HepG2 (cell line): ENCODE measurements at regions not wholly inside any gene's neighbourhood (a gene's known extent, or its start where the extent isn't known, plus 50 kb on each side); places are given as distances from the start of the nearest gene placed in this dataset.

ENCODE experiments used
- ATF7 ChIP-seq, 2 experiments: fragments of 450-650 bp in 1 of 2; sonication (generic) in 1 of 2; formaldehyde crosslinking in 1 of 2; IDR thresholded peaks; 2 replicates each; pipeline versions ENCODE4 v1.4.0 to v1.6.1; 2016 to 2020; ENCODE audit warnings: antibody characterized with exemption in 1 of 2, mild to moderate bottlenecking in 1 of 2, missing genetic modification reagents in 1 of 2
- IKZF4 ChIP-seq: sonication (generic); formaldehyde crosslinking; IDR thresholded peaks from 2 replicates; pipeline ENCODE4 v1.5.1; 2020; ENCODE audit warnings: borderline replicate concordance, mild to moderate bottlenecking, low read depth, missing genetic modification reagents; ENCODE audit errors: not compliant biosample characterization
- JDP2 ChIP-seq: sonication (generic); formaldehyde crosslinking; IDR thresholded peaks from 2 replicates; pipeline ENCODE4 v1.8.1; 2022; ENCODE audit warnings: missing genetic modification reagents, borderline replicate concordance
- KDM2A ChIP-seq: sonication (generic); formaldehyde crosslinking; IDR thresholded peaks from 2 replicates; pipeline ENCODE4 v1.4.0; 2020; ENCODE audit warnings: low read depth, missing genetic modification reagents, borderline replicate concordance
- MTA3 ChIP-seq: sonication (generic); formaldehyde crosslinking; IDR thresholded peaks from 2 replicates; pipeline ENCODE4 v1.4.0; 2020; ENCODE audit warnings: missing genetic modification reagents
- NR2F6 ChIP-seq, 2 experiments: IDR thresholded peaks; 2 replicates each; pipeline ENCODE4 v1.6.1; 2016; ENCODE audit warnings: antibody characterized with exemption in 1 of 2, mild to moderate bottlenecking in 1 of 2
- SNAI1 ChIP-seq: sonication (generic); formaldehyde crosslinking; IDR thresholded peaks from 2 replicates; pipeline ENCODE4 v1.5.0; 2020; ENCODE audit warnings: mild to moderate bottlenecking, missing genetic modification reagents, borderline replicate concordance
- SRF ChIP-seq: IDR thresholded peaks from 2 replicates; pipeline ENCODE4 v1.6.1; 2011; ENCODE audit warnings: mild to moderate bottlenecking, low read depth, low read length, moderate library complexity
- ZBTB2 ChIP-seq: sonication (generic); formaldehyde crosslinking; IDR thresholded peaks from 2 replicates; pipeline ENCODE4 v1.8.0; 2022; ENCODE audit warnings: low read depth, missing genetic modification reagents
- ZNF136 ChIP-seq: sonication (generic); formaldehyde crosslinking; IDR thresholded peaks from 2 replicates; pipeline ENCODE4 v1.8.1; 2022; ENCODE audit warnings: low read depth, mild to moderate bottlenecking, moderate library complexity, missing genetic modification reagents
- ZNF343 ChIP-seq: sonication (generic); formaldehyde crosslinking; IDR thresholded peaks from 2 replicates; pipeline ENCODE4 v1.4.0; 2020; ENCODE audit warnings: mild to moderate bottlenecking, missing genetic modification reagents
- ZNF431 ChIP-seq: sonication (generic); formaldehyde crosslinking; IDR thresholded peaks from 2 replicates; pipeline ENCODE4 v1.9.0; 2022; ENCODE audit warnings: missing genetic modification reagents, low read depth, mild to moderate bottlenecking, borderline replicate concordance
- ZNF777 ChIP-seq: sonication (generic); formaldehyde crosslinking; IDR thresholded peaks from 2 replicates; pipeline ENCODE4 v1.4.0; 2020; ENCODE audit warnings: missing genetic modification reagents
- ZNF790 ChIP-seq: sonication (generic); formaldehyde crosslinking; IDR thresholded peaks from 2 replicates; pipeline ENCODE4 v1.8.0; 2022; ENCODE audit warnings: missing genetic modification reagents, mild to moderate bottlenecking, borderline replicate concordance
- ZSCAN9 ChIP-seq: IDR thresholded peaks from 2 replicates; pipeline ENCODE4 v1.6.1; 2016; ENCODE audit warnings: borderline replicate concordance
- TF ChIP-seq, protein P1 (sequence below): sonication (generic); formaldehyde crosslinking; IDR thresholded peaks from 2 replicates; pipeline ENCODE4 v1.5.1; 2020; ENCODE audit warnings: mild to moderate bottlenecking, missing genetic modification reagents
- TF ChIP-seq, protein P2 (sequence below): IDR thresholded peaks from 2 replicates; pipeline ENCODE4 v1.6.1; 2016; ENCODE audit warnings: low read depth, borderline replicate concordance
- TF ChIP-seq, protein P3 (sequence below): sonication (generic); formaldehyde crosslinking; IDR thresholded peaks from 2 replicates; pipeline ENCODE4 v1.4.0; 2020; ENCODE audit warnings: mild to moderate bottlenecking, low read depth, missing genetic modification reagents
- TF ChIP-seq, protein P4 (sequence below): sonication (generic); formaldehyde crosslinking; IDR thresholded peaks from 2 replicates; pipeline ENCODE4 v1.5.1; 2020; ENCODE audit warnings: mild to moderate bottlenecking, missing genetic modification reagents, moderate library complexity

GRCh38 chr2:142180820-142181533 lies 50.2 kb upstream of the LRP1B start (continued):
- TF ChIP-seq, protein P1, sequence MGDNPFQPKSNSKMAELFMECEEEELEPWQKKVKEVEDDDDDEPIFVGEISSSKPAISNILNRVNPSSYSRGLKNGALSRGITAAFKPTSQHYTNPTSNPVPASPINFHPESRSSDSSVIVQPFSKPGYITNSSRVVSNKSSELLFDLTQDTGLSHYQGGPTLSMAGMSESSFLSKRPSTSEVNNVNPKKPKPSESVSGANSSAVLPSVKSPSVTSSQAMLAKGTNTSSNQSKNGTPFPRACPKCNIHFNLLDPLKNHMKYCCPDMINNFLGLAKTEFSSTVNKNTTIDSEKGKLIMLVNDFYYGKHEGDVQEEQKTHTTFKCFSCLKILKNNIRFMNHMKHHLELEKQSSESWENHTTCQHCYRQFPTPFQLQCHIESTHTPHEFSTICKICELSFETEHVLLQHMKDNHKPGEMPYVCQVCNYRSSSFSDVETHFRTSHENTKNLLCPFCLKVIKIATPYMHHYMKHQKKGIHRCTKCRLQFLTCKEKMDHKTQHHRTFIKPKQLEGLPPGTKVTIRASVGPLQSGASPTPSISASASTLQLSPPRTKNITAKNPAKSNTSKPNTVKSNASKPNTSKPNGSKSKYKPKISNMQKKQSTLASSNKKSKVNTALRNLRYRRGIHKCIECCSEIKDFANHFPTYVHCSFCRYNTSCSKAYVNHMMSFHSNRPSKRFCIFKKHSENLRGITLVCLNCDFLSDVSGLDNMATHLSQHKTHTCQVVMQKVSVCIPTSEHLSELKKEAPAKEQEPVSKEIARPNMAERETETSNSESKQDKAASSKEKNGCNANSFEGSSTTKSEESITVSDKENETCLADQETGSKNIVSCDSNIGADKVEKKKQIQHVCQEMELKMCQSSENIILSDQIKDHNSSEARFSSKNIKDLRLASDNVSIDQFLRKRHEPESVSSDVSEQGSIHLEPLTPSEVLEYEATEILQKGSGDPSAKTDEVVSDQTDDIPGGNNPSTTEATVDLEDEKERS: no peak
- TF ChIP-seq JDP2 (no peak), KDM2A (CRISPR knock-in tag) (peak; percentile 53; the same call in 1 of the 2 replicates), ZNF136 (CRISPR knock-in tag) (no peak), IKZF4 (CRISPR knock-in tag) (no peak), SNAI1 (CRISPR knock-in tag) (no peak), ATF7 (IDR thresholded peaks at IDR 0.05) (no peak), ATF7 (CRISPR knock-in tag; IDR thresholded peaks at IDR 0.05) (no peak), ZNF790 (CRISPR knock-in tag) (no peak), NR2F6 (IDR thresholded peaks at IDR 0.05) (no peak), NR2F6 (CRISPR knock-in tag; IDR thresholded peaks at IDR 0.05) (no peak), ZBTB2 (CRISPR knock-in tag) (no peak), ZNF777 (no peak), ZNF343 (no peak), ZNF431 (CRISPR knock-in tag) (0 out of 2 replicates have a peak, but pooled peaks have one; percentile 28), MTA3 (CRISPR knock-in tag) (no peak), SRF (no peak), ZSCAN9 (no peak)
- TF ChIP-seq, protein P2, sequence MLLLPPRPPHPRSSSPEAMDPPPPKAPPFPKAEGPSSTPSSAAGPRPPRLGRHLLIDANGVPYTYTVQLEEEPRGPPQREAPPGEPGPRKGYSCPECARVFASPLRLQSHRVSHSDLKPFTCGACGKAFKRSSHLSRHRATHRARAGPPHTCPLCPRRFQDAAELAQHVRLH (CRISPR knock-in tag): no peak
- TF ChIP-seq, protein P3, sequence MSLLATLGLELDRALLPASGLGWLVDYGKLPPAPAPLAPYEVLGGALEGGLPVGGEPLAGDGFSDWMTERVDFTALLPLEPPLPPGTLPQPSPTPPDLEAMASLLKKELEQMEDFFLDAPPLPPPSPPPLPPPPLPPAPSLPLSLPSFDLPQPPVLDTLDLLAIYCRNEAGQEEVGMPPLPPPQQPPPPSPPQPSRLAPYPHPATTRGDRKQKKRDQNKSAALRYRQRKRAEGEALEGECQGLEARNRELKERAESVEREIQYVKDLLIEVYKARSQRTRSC (CRISPR knock-in tag): no peak
- TF ChIP-seq, protein P4, sequence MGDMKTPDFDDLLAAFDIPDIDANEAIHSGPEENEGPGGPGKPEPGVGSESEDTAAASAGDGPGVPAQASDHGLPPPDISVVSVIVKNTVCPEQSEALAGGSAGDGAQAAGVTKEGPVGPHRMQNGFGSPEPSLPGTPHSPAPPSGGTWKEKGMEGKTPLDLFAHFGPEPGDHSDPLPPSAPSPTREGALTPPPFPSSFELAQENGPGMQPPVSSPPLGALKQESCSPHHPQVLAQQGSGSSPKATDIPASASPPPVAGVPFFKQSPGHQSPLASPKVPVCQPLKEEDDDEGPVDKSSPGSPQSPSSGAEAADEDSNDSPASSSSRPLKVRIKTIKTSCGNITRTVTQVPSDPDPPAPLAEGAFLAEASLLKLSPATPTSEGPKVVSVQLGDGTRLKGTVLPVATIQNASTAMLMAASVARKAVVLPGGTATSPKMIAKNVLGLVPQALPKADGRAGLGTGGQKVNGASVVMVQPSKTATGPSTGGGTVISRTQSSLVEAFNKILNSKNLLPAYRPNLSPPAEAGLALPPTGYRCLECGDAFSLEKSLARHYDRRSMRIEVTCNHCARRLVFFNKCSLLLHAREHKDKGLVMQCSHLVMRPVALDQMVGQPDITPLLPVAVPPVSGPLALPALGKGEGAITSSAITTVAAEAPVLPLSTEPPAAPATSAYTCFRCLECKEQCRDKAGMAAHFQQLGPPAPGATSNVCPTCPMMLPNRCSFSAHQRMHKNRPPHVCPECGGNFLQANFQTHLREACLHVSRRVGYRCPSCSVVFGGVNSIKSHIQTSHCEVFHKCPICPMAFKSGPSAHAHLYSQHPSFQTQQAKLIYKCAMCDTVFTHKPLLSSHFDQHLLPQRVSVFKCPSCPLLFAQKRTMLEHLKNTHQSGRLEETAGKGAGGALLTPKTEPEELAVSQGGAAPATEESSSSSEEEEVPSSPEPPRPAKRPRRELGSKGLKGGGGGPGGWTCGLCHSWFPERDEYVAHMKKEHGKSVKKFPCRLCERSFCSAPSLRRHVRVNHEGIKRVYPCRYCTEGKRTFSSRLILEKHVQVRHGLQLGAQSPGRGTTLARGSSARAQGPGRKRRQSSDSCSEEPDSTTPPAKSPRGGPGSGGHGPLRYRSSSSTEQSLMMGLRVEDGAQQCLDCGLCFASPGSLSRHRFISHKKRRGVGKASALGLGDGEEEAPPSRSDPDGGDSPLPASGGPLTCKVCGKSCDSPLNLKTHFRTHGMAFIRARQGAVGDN (CRISPR knock-in tag): peak; percentile 22; the same call in 1 of the 2 replicates
